Osteoblast (primary cell): ENCODE measurements at regions not wholly inside any gene's neighbourhood (a gene's known extent, or its start where the extent isn't known, plus 50 kb on each side); places are given as distances from the start of the nearest gene placed in this dataset.

ENCODE experiments used
- DNase-seq: peaks from one replicate; pipeline ENCODE4 v3.0.0; 2011; ENCODE audit warnings: low spot score, mixed read lengths; ENCODE audit not compliant: insufficient read length; ENCODE audit errors: missing footprints
- H2AFZ ChIP-seq: 2 replicates; pipeline ENCODE4 v1.6.0; 2011; ENCODE audit warnings: mild to moderate bottlenecking, low read length
- H3K27ac ChIP-seq: 2 replicates; pipeline ENCODE4 v1.5.1; 2011; ENCODE audit warnings: mild to moderate bottlenecking, low read depth, low read length, moderate library complexity
- H3K27me3 ChIP-seq: 2 replicates; pipeline ENCODE4 v1.6.0; 2012; ENCODE audit warnings: mild to moderate bottlenecking, control low read depth, inconsistent platforms, low read length, moderate library complexity; ENCODE audit not compliant: insufficient read depth
- H3K36me3 ChIP-seq: 2 replicates; pipeline ENCODE4 v1.5.1; 2011; ENCODE audit warnings: mild to moderate bottlenecking, low read length, control low read depth, moderate library complexity; ENCODE audit not compliant: insufficient read depth
- H3K4me1 ChIP-seq: 2 replicates; pipeline ENCODE4 v1.5.1; 2011; ENCODE audit warnings: mild to moderate bottlenecking, low read length, control low read depth, moderate library complexity; ENCODE audit not compliant: insufficient read depth
- H3K4me2 ChIP-seq: 2 replicates; pipeline ENCODE4 v1.6.0; 2011; ENCODE audit warnings: mild to moderate bottlenecking, low read length; ENCODE audit not compliant: insufficient read depth
- H3K4me3 ChIP-seq: fragments of 200-600 bp; sonication (generic); 3 replicates; pipeline ENCODE4 v1.5.1; 2012; ENCODE audit warnings: mild to moderate bottlenecking, low read length, inconsistent platforms; ENCODE audit not compliant: insufficient read depth
- H3K79me2 ChIP-seq: 2 replicates; pipeline ENCODE4 v1.6.0; 2012; ENCODE audit warnings: mild to moderate bottlenecking, low read length, control low read depth, inconsistent platforms; ENCODE audit not compliant: insufficient read depth
- H3K9me3 ChIP-seq: 2 replicates; pipeline ENCODE4 v1.5.1; 2011; ENCODE audit warnings: low read depth, low read length, control low read depth
- H4K20me1 ChIP-seq: 2 replicates; pipeline ENCODE4 v1.6.0; 2012; ENCODE audit warnings: mild to moderate bottlenecking, low read length, control low read depth; ENCODE audit not compliant: insufficient read depth
- CTCF ChIP-seq: IDR thresholded peaks from 2 replicates; pipeline ENCODE4 v1.5.1; 2011; ENCODE audit warnings: mild to moderate bottlenecking, low read depth, low read length, moderate library complexity; ENCODE audit errors: extremely low read depth

GRCh38 chr6:91645811-91646210, 1058.9 kb upstream of the MAP3K7 start:
- H3K27me3 ChIP-seq = no peaks in the 10 kb centered on the region
- H3K4me2 ChIP-seq = no peak overlapping the region
- no peak overlapping the region for H3K27ac ChIP-seq
- TF ChIP-seq CTCF = no peak
- no peaks in the 10 kb centered on the region for H3K9me3 ChIP-seq
- H4K20me1 ChIP-seq = no peaks in the 10 kb centered on the region
- H3K4me1 ChIP-seq = no peaks in the 10 kb centered on the region
- no peak for DNase-seq
- H3K4me3 ChIP-seq = no peak overlapping the region
- no peak overlapping the region for H2AFZ ChIP-seq
- H3K36me3 ChIP-seq = no peaks in the 10 kb centered on the region
- H3K79me2 ChIP-seq = no peaks in the 10 kb centered on the region

- no peak for TF ChIP-seq CTCF
- no peaks in the 10 kb centered on the region for H4K20me1 ChIP-seq
- no peak for DNase-seq
- H3K4me3 ChIP-seq = no peak overlapping the region
- H2AFZ ChIP-seq = no peak overlapping the region
- no peaks in the 10 kb centered on the region for H3K79me2 ChIP-seq
- no peak overlapping the region for H3K4me2 ChIP-seq
- no peaks in the 10 kb centered on the region for H3K36me3 ChIP-seq
- H3K9me3 ChIP-seq = peaks cover 3% of the 10 kb centered on the region
- no peaks in the 10 kb centered on the region for H3K4me1 ChIP-seq
- no peaks in the 10 kb centered on the region for H3K27me3 ChIP-seq
- no peak overlapping the region for H3K27ac ChIP-seq
Measured at GRCh38 chr6:91637217-91637616, 1050.3 kb upstream of the MAP3K7 start.

GRCh38 chr6:91634791-91635190, 1047.9 kb upstream of the MAP3K7 start:
- Histone ChIP-seq H3K9me3 (peaks cover 8% of the 10 kb centered on the region), H3K4me3 (no peak overlapping the region), H3K36me3 (no peaks in the 10 kb centered on the region), H3K27me3 (no peaks in the 10 kb centered on the region), H3K4me2 (no peak overlapping the region), H3K79me2 (no peaks in the 10 kb centered on the region), H4K20me1 (no peaks in the 10 kb centered on the region), H3K27ac (no peak overlapping the region), H3K4me1 (no peaks in the 10 kb centered on the region), H2AFZ (no peak overlapping the region)
- DNase-seq = no peak
- no peak for TF ChIP-seq CTCF

- H3K4me2 ChIP-seq = no peak overlapping the region
- no peak for TF ChIP-seq CTCF
Measured at GRCh38 chr6:91633374-91634111, 1046.7 kb upstream of the MAP3K7 start.

More at GRCh38 chr6:91633374-91634111, 1046.7 kb upstream of the MAP3K7 start:
- H3K9me3 ChIP-seq = peaks cover 12% of the 10 kb centered on the region
- no peak overlapping the region for H2AFZ ChIP-seq
- DNase-seq = no peak
- no peak overlapping the region for H3K4me3 ChIP-seq
- H4K20me1 ChIP-seq = no peaks in the 10 kb centered on the region
- no peaks in the 10 kb centered on the region for H3K27me3 ChIP-seq
- H3K36me3 ChIP-seq = no peaks in the 10 kb centered on the region
- no peak overlapping the region for H3K27ac ChIP-seq
- no peaks in the 10 kb centered on the region for H3K4me1 ChIP-seq
- H3K79me2 ChIP-seq = no peaks in the 10 kb centered on the region
